GM18505 (cell line): ENCODE measurements at regions not wholly inside any gene's neighbourhood (a gene's known extent, or its start where the extent isn't known, plus 50 kb on each side); places are given as distances from the start of the nearest gene placed in this dataset.

Source experiments
- ATAC-seq: cut with Tn5 transposase; IDR thresholded peaks from one replicate; pipeline ENCODE4 v1.9.1; 2021; ENCODE audit not compliant: unreplicated experiment
- POLR2A ChIP-seq: IDR thresholded peaks from 4 replicates; pipeline ENCODE4 v1.6.1; 2011; ENCODE audit warnings: borderline replicate concordance; ENCODE audit not compliant: insufficient read depth, insufficient read length; ENCODE audit errors: extremely low read depth

GRCh38 chr1:113259988-113260387 is 130.3 kb upstream of the MAGI3 start:
- no peak for TF ChIP-seq POLR2A
- no peak for ATAC-seq

DNA sequence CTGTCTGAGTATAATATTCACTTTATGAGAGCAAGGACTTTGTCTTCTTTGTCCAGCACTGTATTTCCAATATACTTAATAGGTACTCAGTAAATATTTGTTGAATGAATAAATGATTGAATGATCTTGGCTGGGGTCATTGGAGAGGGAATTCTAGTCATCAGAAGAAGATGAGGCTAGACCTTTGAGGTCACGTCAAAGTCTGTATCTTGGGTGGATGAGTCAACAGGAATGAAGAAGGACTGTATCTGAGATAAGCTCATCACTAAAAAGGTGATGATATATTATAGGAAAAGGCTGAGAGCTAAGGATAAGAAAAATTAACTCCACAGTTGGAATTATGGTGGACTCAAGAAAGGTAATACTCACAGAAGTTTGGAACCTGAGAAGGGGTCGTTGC is 125.1 kb upstream of the MAGI3 start:
- no peak for ATAC-seq
- TF ChIP-seq POLR2A, result no peak

GRCh38 chr1:113266788-113267187 is 123.5 kb upstream of the MAGI3 start:
- TF ChIP-seq POLR2A, result no peak

GRCh38 chr1:113269168-113269963 is 120.9 kb upstream of the MAGI3 start:
- TF ChIP-seq POLR2A, result no peak
- no peak for ATAC-seq

More at GRCh38 chr1:113266788-113267187, 123.5 kb upstream of the MAGI3 start:
- ATAC-seq, result no peak

- ATAC-seq, result no peak
- TF ChIP-seq POLR2A, result no peak
Observed at GRCh38 chr1:113271039-113271438, 119.3 kb upstream of the MAGI3 start.

DNA sequence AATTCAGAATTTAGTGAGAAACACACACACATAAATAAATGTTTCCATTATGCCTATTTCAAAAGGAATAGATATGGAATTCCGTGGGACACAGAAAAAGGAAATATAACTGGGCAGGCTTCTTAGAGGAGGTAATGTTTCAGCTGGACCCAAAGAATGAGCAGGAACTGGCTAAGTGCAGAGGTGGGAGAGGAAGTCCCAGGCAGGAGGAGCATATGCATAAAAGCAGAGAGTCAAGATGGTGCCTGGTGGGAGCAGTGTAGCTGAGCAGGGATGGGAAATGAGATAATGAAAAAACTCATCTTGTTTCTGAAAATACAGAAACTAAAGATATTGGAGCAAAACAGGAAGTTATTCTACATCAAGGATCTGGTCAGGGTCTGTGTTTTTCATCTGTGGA is 115.2 kb upstream of the MAGI3 start:
- ATAC-seq, result no peak
- TF ChIP-seq POLR2A, result no peak

GRCh38 chr1:113275691-113276090 is 114.6 kb upstream of the MAGI3 start:
- ATAC-seq, result no peak
- no peak for TF ChIP-seq POLR2A

GRCh38 chr1:113276507-113276906 is 113.8 kb upstream of the MAGI3 start:
- ATAC-seq, result no peak
- TF ChIP-seq POLR2A, result no peak

DNA sequence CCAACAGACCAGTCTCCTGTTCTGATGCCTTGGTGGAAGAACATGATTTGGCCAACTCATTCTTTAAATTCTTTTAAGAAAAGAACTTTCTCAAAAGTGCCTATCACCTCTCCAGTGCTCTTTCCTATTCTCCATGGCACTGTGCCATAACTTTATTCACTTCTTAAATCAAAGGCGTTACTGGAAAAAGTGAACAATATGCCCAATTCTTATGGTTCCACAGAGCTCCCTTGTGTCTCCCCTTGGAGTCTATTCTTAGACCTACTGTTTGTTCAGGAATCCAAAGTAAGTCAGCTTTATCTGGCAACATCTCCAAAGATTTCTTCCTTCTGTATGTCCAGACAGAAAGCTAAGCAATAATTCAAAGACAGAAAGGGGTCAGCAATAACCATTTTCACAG is 111.9 kb upstream of the MAGI3 start:
- no peak for ATAC-seq
- no peak for TF ChIP-seq POLR2A

- ATAC-seq, result no peak
- TF ChIP-seq POLR2A, result no peak
Observed at GRCh38 chr1:113278777-113279176, 111.5 kb upstream of the MAGI3 start.

- ATAC-seq, result no peak
- TF ChIP-seq POLR2A, result no peak
Observed at GRCh38 chr1:113279776-113280391, 110.4 kb upstream of the MAGI3 start.

DNA sequence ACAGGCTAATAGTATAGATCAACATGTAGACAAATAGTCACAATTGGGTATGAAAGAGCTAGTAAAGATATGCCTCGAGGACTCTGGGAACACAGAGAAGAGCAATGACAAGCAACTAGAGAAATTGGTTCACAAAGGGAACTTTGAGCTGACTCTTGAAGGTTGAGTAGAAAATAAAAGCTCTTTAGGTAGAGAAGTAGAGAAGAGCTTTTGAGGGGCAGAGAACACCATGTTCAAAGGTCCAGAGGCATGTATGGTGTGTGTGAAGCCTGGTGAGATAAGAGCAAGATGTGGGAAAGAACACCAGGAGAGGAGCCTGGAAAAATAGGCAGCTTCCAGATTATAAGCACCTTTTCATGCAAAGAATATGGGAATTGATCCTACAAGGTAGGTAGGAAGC is 109.7 kb upstream of the MAGI3 start:
- ATAC-seq, result no peak
- no peak for TF ChIP-seq POLR2A

DNA sequence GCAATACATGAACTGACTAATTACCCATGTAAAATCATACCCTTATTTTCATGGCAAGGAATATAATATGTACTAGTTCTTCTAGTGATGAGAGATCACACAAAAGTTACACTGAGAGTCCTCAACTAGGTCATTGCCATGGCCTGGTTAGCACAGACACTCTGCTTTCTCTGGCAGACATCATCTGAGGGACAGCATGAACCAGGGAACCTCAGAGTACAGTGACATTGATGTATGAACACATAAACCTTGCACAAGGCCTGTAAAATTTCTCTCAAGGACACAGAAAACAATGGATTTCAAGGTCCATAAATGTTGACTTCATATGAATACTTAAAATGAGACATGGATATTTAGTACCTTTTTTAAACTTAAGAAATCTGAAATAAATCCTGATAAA is 108.8 kb upstream of the MAGI3 start:
- no peak for TF ChIP-seq POLR2A
- no peak for ATAC-seq
